Panc1 (cell line): ENCODE measurements at regions not wholly inside any gene's neighbourhood (a gene's known extent, or its start where the extent isn't known, plus 50 kb on each side); places are given as distances from the start of the nearest gene placed in this dataset.

Experiments
- ATAC-seq: fragments of 200-7000 bp; cut with Tn5 transposase; 2 replicates; pipeline ENCODE4 v1.9.1; 2020; ENCODE audit warnings: mild to moderate bottlenecking, moderate library complexity
- BruUV-seq: library from RNA; stranded (reverse); fragments of 400-500 nt; replicated peaks from 2 replicates; lab custom pipeline; 2021; lab: Mats Ljungman, UMichigan
- CTCF ChIA-PET: fragments of 300-600 bp; sonication (Branson Sonifier 250); formaldehyde crosslinking; loops from one replicate; lab custom pipeline; 2022; ENCODE audit warnings: antibody characterized with exemption; lab: Charles Lee
- POLR2A ChIA-PET: fragments of 300-600 bp; sonication (Branson Sonifier 250); formaldehyde crosslinking; loops from one replicate; lab custom pipeline; 2022; ENCODE audit warnings: antibody characterized with exemption; lab: Charles Lee
- DNase-seq: peaks from one replicate; pipeline ENCODE4 v3.0.0-alpha.2; 2010; ENCODE audit warnings: low read depth, low spot score
- H3K27ac ChIP-seq: 2 replicates; pipeline ENCODE4 v1.5.1; 2011; ENCODE audit warnings: mild to moderate bottlenecking, low read length, inconsistent platforms
- H3K27me3 ChIP-seq: fragments of 200-500 bp; sonication (Bioruptor generic); 2 replicates; pipeline ENCODE4 v1.6.0; 2014; ENCODE audit warnings: low read length, inconsistent platforms; ENCODE audit not compliant: control insufficient read depth, insufficient read depth
- H3K36me3 ChIP-seq: fragments of 200-500 bp; sonication (Bioruptor generic); 2 replicates; pipeline ENCODE4 v1.5.1; 2014; ENCODE audit warnings: inconsistent platforms, mild to moderate bottlenecking, low read length, moderate library complexity; ENCODE audit not compliant: control insufficient read depth, insufficient read depth
- H3K4me1 ChIP-seq: 2 replicates; pipeline ENCODE4 v1.5.1; 2011; ENCODE audit warnings: inconsistent platforms, mild to moderate bottlenecking, low read length, moderate library complexity; ENCODE audit not compliant: control insufficient read depth, insufficient read depth
- H3K4me3 ChIP-seq, 2 experiments: 2 replicates each; pipeline ENCODE4 v1.5.1; 2011 to 2012; ENCODE audit warnings: low read depth in 2 of 2, low read length in 2 of 2, mild to moderate bottlenecking in 2 of 2, inconsistent platforms in 1 of 2, moderate library complexity in 1 of 2
- H3K9me3 ChIP-seq: fragments of 200-500 bp; sonication (Bioruptor generic); 2 replicates; pipeline ENCODE4 v1.5.1; 2014; ENCODE audit warnings: low read depth, mild to moderate bottlenecking, inconsistent platforms, low read length, moderate library complexity; ENCODE audit not compliant: control insufficient read depth, insufficient read depth
- POLR2AphosphoS5 ChIP-seq: IDR thresholded peaks from 2 replicates; pipeline ENCODE4 v1.6.1; 2012; ENCODE audit warnings: mild to moderate bottlenecking, low read depth, low read length, moderate library complexity
- SIN3A ChIP-seq: IDR thresholded peaks from 2 replicates; pipeline ENCODE4 v1.6.1; 2012; ENCODE audit warnings: low read depth, mild to moderate bottlenecking, low read length, moderate library complexity, borderline replicate concordance; ENCODE audit not compliant: insufficient read depth
- TCF7L2 ChIP-seq: IDR thresholded peaks from 2 replicates; pipeline ENCODE4 v1.6.1; 2011; ENCODE audit warnings: mild to moderate bottlenecking, low read depth, low read length, inconsistent platforms
- in situ Hi-C: cut with HindIII; loops from 2 replicates; pipeline ENCODE4 v1.10.0; 2016; ENCODE audit warnings: low sequenced_read_pairs, low pct_unique_long_range_greater_than_20kb
- intact Hi-C: fragments of 100-400 bp; cut with micrococcal nuclease; formaldehyde crosslinking; loops from one replicate; pipeline ENCODE4 v1.10.0; 2022; ENCODE audit not compliant: unreplicated experiment
- TF ChIP-seq, protein P1 (sequence below): fragments of 450-650 bp; IDR thresholded peaks from 2 replicates; pipeline ENCODE4 v1.5.1; 2017; ENCODE audit warnings: mild to moderate bottlenecking
- TF ChIP-seq, protein P2 (sequence below), 2 experiments: IDR thresholded peaks; 2 replicates each; pipeline ENCODE4 v1.6.1; 2011 to 2012; ENCODE audit warnings: low read depth in 2 of 2, control low read depth in 1 of 2, low read length in 1 of 2, mild to moderate bottlenecking in 1 of 2, moderate library complexity in 1 of 2; ENCODE audit not compliant: insufficient read depth in 1 of 2

DNA sequence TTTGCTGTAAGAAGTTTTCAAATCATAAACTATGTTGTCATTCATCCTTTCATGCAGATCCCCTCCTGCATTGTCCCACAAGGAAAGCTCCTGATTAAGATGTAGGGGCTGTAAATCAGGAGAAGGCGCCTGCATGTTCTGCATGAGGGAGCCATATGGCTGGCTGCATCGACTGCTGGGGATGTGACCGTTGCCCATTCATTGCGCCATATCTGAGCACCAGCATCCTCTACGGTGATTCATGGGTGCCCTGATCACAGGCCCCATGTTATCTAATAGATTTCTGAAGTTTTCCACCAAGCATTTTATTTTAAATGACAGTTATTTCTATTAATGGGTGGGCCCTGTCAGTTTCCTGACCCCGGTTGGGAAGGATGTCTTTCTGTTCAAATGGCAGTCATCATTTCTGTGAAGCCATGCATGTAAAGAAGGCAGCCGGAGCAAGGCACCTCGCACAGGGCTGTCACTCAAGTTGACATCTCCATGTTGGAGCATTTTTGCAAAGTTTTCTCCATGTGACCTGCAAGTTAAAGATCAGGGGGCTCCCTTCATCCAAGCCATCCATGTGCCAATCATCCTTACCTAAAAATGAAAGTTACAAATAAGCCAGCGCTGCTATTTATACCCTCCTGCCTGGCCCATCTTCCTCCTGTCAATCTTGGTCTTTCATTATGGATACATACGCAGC is 128.8 kb downstream of the TEX36 start:
- in situ Hi-C loops, result no loop called here

DNA sequence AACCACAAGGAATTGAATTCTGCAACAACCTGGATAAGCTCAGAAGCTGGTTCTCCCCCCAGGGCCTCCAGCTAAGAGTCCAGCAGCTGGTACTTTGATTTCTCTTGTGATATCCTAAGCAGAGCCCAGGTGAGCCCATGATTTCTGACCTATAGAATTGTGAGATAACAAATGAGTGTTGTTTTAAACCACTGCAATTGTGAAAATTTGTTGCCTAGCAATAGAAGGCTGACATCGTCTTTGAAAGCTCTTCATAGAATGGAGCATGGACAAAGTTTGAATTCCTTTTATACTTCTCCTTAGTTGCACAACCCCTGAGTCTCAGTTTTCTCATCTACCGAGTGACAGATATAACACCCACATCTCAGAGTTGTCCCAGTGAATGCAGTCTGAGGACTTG is 129.9 kb downstream of the TEX36 start:
- Histone ChIP-seq H3K4me1 (no peaks in the 10 kb centered on the region), H3K27me3 (peaks cover 45% of the 10 kb centered on the region), H3K36me3 (no peaks in the 10 kb centered on the region), H3K9me3 (no peaks in the 10 kb centered on the region), H3K27ac (no peak overlapping the region), H3K4me3 (no peak overlapping the region)
- intact Hi-C loops, result no loop called here
- in situ Hi-C loops, result no loop called here
- CTCF ChIA-PET, result no interaction called here
- POLR2A ChIA-PET, result no interaction called here
- DNase-seq (no peak), ATAC-seq (no peak)
- no TSS peak for BruUV-seq
- no peak for TF ChIP-seq POLR2AphosphoS5
- no peak for TF ChIP-seq TCF7L2
- no peak for TF ChIP-seq SIN3A
- TF ChIP-seq, protein P1, sequence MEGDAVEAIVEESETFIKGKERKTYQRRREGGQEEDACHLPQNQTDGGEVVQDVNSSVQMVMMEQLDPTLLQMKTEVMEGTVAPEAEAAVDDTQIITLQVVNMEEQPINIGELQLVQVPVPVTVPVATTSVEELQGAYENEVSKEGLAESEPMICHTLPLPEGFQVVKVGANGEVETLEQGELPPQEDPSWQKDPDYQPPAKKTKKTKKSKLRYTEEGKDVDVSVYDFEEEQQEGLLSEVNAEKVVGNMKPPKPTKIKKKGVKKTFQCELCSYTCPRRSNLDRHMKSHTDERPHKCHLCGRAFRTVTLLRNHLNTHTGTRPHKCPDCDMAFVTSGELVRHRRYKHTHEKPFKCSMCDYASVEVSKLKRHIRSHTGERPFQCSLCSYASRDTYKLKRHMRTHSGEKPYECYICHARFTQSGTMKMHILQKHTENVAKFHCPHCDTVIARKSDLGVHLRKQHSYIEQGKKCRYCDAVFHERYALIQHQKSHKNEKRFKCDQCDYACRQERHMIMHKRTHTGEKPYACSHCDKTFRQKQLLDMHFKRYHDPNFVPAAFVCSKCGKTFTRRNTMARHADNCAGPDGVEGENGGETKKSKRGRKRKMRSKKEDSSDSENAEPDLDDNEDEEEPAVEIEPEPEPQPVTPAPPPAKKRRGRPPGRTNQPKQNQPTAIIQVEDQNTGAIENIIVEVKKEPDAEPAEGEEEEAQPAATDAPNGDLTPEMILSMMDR, result no peak

More for the DNA sequence above, 128.8 kb downstream of the TEX36 start:
- DNase-seq (no peak), ATAC-seq (no peak)
- Histone ChIP-seq H3K27me3 (peaks cover 35% of the 10 kb centered on the region), H3K27ac (no peak overlapping the region), H3K36me3 (no peaks in the 10 kb centered on the region), H3K4me3 (no peak overlapping the region), H3K4me1 (no peaks in the 10 kb centered on the region), H3K9me3 (no peaks in the 10 kb centered on the region)
- TF ChIP-seq, protein P1, result no peak
- TF ChIP-seq, protein P2, sequence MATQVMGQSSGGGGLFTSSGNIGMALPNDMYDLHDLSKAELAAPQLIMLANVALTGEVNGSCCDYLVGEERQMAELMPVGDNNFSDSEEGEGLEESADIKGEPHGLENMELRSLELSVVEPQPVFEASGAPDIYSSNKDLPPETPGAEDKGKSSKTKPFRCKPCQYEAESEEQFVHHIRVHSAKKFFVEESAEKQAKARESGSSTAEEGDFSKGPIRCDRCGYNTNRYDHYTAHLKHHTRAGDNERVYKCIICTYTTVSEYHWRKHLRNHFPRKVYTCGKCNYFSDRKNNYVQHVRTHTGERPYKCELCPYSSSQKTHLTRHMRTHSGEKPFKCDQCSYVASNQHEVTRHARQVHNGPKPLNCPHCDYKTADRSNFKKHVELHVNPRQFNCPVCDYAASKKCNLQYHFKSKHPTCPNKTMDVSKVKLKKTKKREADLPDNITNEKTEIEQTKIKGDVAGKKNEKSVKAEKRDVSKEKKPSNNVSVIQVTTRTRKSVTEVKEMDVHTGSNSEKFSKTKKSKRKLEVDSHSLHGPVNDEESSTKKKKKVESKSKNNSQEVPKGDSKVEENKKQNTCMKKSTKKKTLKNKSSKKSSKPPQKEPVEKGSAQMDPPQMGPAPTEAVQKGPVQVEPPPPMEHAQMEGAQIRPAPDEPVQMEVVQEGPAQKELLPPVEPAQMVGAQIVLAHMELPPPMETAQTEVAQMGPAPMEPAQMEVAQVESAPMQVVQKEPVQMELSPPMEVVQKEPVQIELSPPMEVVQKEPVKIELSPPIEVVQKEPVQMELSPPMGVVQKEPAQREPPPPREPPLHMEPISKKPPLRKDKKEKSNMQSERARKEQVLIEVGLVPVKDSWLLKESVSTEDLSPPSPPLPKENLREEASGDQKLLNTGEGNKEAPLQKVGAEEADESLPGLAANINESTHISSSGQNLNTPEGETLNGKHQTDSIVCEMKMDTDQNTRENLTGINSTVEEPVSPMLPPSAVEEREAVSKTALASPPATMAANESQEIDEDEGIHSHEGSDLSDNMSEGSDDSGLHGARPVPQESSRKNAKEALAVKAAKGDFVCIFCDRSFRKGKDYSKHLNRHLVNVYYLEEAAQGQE (IDR thresholded peaks at IDR 0.05; ENCODE audit: insufficient read depth in 1 of 2, low read depth in 2 of 2, low read length in 1 of 2), result no peak
- TF ChIP-seq TCF7L2, result no peak
- TF ChIP-seq POLR2AphosphoS5, result no peak
- TF ChIP-seq SIN3A, result no peak
- BruUV-seq, result no TSS peak
- intact Hi-C loops, result no loop called here
- POLR2A ChIA-PET, result no interaction called here
- CTCF ChIA-PET, result interaction anchor here (0.6 kb wide), 1 partner anchor 82 kb away, joined by 3 read pairs; no protein-coding TSS in a partner anchor
